ENCODE measurements at regions not wholly inside any gene's neighbourhood (a gene's known extent, or its start where the extent isn't known, plus 50 kb on each side); places are given as distances from the start of the nearest gene placed in this dataset.
"Not testable (repeated sequence)": the region's sequence is repeated elsewhere in the genome, so short reads cannot be mapped to it uniquely, and the experiment has no call there.

- Histone ChIP-seq H3K9me3 (replicated peaks; ENCODE audit: low read length) (no peaks in the 10 kb centered on the region), H3K9ac (ENCODE audit: low read depth, low read length) (no peak overlapping the region), H3K4me3 (ENCODE audit: low read length) (no peak overlapping the region), H3K36me3 (ENCODE audit: insufficient read depth, low read length) (no peaks in the 10 kb centered on the region), H3K27me3 (ENCODE audit: control insufficient read depth, insufficient read depth, low read length) (peaks cover under 1% of the 10 kb centered on the region), H3K4me2 (ENCODE audit: low read length) (no peak overlapping the region), H3K4me1 (ENCODE audit: control insufficient read depth, insufficient read depth, low read length) (no peaks in the 10 kb centered on the region)
Measured at GRCh38 chr6:26179675-26180074, 92.4 kb downstream of the HFE start.

DNA sequence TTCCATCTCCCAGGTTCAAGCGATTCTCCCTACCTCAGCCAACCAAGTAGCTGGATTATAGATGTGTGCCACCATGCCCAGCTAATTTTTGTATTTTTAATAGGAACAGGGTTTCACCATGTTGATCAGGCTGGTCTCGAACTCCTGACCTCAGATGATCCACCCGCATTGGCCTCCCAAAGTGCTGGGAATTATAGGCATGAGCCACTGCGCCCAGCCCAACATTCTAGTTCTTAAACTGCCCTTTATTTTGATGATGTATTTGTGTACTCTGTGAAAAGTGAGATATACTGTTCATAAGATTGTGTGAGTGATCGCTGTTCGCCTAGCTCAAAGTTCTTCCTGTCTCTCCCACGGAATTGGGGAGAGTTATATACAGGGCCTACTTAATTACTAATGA lies 93.1 kb downstream of the HFE start:
- H3K27me3 ChIP-seq (ENCODE audit: control insufficient read depth, insufficient read depth, low read length) = peaks cover 7% of the 10 kb centered on the region
- H3K4me1 ChIP-seq (ENCODE audit: control insufficient read depth, insufficient read depth, low read length) = no peaks in the 10 kb centered on the region
- no peaks in the 10 kb centered on the region for H3K9me3 ChIP-seq (replicated peaks; ENCODE audit: low read length)
- no peak overlapping the region for H3K4me3 ChIP-seq (ENCODE audit: low read length)
- no peaks in the 10 kb centered on the region for H3K36me3 ChIP-seq (ENCODE audit: insufficient read depth, low read length)
- no peak overlapping the region for H3K9ac ChIP-seq (ENCODE audit: low read depth, low read length)
- H3K4me2 ChIP-seq (ENCODE audit: low read length) = no peak overlapping the region

- peak overlapping the region; percentile 73 for H3K4me2 ChIP-seq (ENCODE audit: low read length)
- H3K4me1 ChIP-seq (ENCODE audit: control insufficient read depth, insufficient read depth, low read length) = peaks cover 2% of the 10 kb centered on the region
- no peak overlapping the region for H3K9ac ChIP-seq (ENCODE audit: low read depth, low read length)
- no peaks in the 10 kb centered on the region for H3K9me3 ChIP-seq (replicated peaks; ENCODE audit: low read length)
- H3K4me3 ChIP-seq (ENCODE audit: low read length) = peak overlapping the region; percentile 10
- peaks cover 21% of the 10 kb centered on the region for H3K27me3 ChIP-seq (ENCODE audit: control insufficient read depth, insufficient read depth, low read length)
- no peaks in the 10 kb centered on the region for H3K36me3 ChIP-seq (ENCODE audit: insufficient read depth, low read length)
Measured at GRCh38 chr6:26183237-26183580, 96.0 kb downstream of the HFE start.

- Histone ChIP-seq H3K36me3 (ENCODE audit: insufficient read depth, low read length) (no peaks in the 10 kb centered on the region), H3K4me3 (ENCODE audit: low read length) (peak overlapping the region; percentile 65), H3K4me1 (ENCODE audit: control insufficient read depth, insufficient read depth, low read length) (peaks cover 7% of the 10 kb centered on the region), H3K9ac (ENCODE audit: low read depth, low read length) (no peak overlapping the region), H3K27me3 (ENCODE audit: control insufficient read depth, insufficient read depth, low read length) (peaks cover 27% of the 10 kb centered on the region), H3K9me3 (replicated peaks; ENCODE audit: low read length) (no peaks in the 10 kb centered on the region), H3K4me2 (ENCODE audit: low read length) (peak overlapping the region; percentile 73)
Measured at GRCh38 chr6:26183581-26184366, 96.5 kb downstream of the HFE start.

DNA sequence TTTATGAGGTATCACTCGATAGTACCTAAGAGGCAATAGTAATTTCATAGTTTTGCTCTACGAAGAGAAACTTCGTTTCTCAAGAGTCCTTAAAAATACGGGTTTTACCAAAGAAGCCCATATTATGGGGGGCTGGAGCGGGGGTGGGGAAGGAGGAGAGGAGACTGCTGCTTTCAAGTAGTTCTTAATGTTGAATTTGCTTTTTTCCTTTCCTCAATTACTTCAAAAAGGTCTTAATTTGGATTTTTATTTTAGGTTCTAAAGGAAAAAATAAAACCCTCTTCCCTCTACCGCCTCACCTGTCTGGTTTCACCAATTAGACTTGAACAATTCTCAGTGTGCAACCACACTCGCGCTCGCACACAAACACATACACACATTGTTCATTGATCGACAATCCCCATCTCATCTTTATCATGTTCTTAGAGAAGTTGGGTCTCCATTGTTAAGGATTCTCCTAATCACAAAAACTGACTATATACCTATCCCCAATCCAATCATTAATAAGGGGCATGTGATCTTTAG lies 97.2 kb downstream of the HFE start:
- peaks cover 31% of the 10 kb centered on the region for H3K27me3 ChIP-seq (ENCODE audit: control insufficient read depth, insufficient read depth, low read length)
- peaks cover 10% of the 10 kb centered on the region for H3K4me1 ChIP-seq (ENCODE audit: control insufficient read depth, insufficient read depth, low read length)
- H3K36me3 ChIP-seq (ENCODE audit: insufficient read depth, low read length) = no peaks in the 10 kb centered on the region
- H3K9me3 ChIP-seq (replicated peaks; ENCODE audit: low read length) = no peaks in the 10 kb centered on the region
- peak overlapping the region; percentile 73 for H3K4me2 ChIP-seq (ENCODE audit: low read length)
- peak overlapping the region; percentile 65 for H3K4me3 ChIP-seq (ENCODE audit: low read length)
- no peak overlapping the region for H3K9ac ChIP-seq (ENCODE audit: low read depth, low read length)

DNA sequence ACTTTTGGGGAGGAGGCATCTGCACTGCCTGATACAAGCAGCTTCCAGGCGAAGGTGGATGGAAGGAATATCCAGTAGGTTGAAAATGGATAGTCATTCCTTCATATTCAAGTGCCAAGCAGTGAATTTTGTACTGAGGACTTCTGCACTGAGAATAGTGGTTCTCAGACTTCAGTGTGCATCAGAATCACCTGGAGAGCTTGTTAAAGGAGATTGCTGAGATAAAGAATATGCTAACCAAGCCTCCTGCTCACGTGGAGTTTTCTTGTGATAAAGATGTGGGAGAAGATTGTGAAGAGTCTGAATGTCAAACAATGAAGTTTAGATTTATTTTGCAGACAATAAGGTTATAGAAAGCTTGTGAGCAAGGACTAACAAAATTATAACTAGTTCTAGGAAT lies 97.8 kb downstream of the HFE start:
- Histone ChIP-seq H3K9ac (ENCODE audit: low read depth, low read length) (no peak overlapping the region), H3K4me3 (ENCODE audit: low read length) (no peak overlapping the region), H3K27me3 (ENCODE audit: control insufficient read depth, insufficient read depth, low read length) (peaks cover 33% of the 10 kb centered on the region), H3K9me3 (replicated peaks; ENCODE audit: low read length) (no peaks in the 10 kb centered on the region), H3K36me3 (ENCODE audit: insufficient read depth, low read length) (no peaks in the 10 kb centered on the region), H3K4me1 (ENCODE audit: control insufficient read depth, insufficient read depth, low read length) (peaks cover 10% of the 10 kb centered on the region), H3K4me2 (ENCODE audit: low read length) (no peak overlapping the region)

GRCh38 chr6:26185802-26186201 lies 98.6 kb downstream of the HFE start:
- no peak overlapping the region for H3K4me2 ChIP-seq (ENCODE audit: low read length)
- H3K27me3 ChIP-seq (ENCODE audit: control insufficient read depth, insufficient read depth, low read length) = peaks cover 33% of the 10 kb centered on the region
- H3K9me3 ChIP-seq (replicated peaks; ENCODE audit: low read length) = no peaks in the 10 kb centered on the region
- peaks cover 10% of the 10 kb centered on the region for H3K4me1 ChIP-seq (ENCODE audit: control insufficient read depth, insufficient read depth, low read length)
- H3K36me3 ChIP-seq (ENCODE audit: insufficient read depth, low read length) = no peaks in the 10 kb centered on the region
- H3K4me3 ChIP-seq (ENCODE audit: low read length) = no peak overlapping the region
- H3K9ac ChIP-seq (ENCODE audit: low read depth, low read length) = no peak overlapping the region

- Histone ChIP-seq H3K4me1 (ENCODE audit: control insufficient read depth, insufficient read depth, low read length) (peaks cover 10% of the 10 kb centered on the region), H3K9me3 (replicated peaks; ENCODE audit: low read length) (no peaks in the 10 kb centered on the region), H3K9ac (ENCODE audit: low read depth, low read length) (no peak overlapping the region), H3K27me3 (ENCODE audit: control insufficient read depth, insufficient read depth, low read length) (peaks cover 33% of the 10 kb centered on the region), H3K36me3 (ENCODE audit: insufficient read depth, low read length) (no peaks in the 10 kb centered on the region), H3K4me3 (ENCODE audit: low read length) (no peak overlapping the region), H3K4me2 (ENCODE audit: low read length) (no peak overlapping the region)
Measured at GRCh38 chr6:26186652-26187051, 99.4 kb downstream of the HFE start.

- Histone ChIP-seq H3K4me2 (ENCODE audit: low read length) (no peak overlapping the region), H3K4me1 (ENCODE audit: control insufficient read depth, insufficient read depth, low read length) (peaks cover 10% of the 10 kb centered on the region), H3K9me3 (replicated peaks; ENCODE audit: low read length) (no peaks in the 10 kb centered on the region), H3K4me3 (ENCODE audit: low read length) (no peak overlapping the region), H3K27me3 (ENCODE audit: control insufficient read depth, insufficient read depth, low read length) (peaks cover 33% of the 10 kb centered on the region), H3K36me3 (ENCODE audit: insufficient read depth, low read length) (no peaks in the 10 kb centered on the region), H3K9ac (ENCODE audit: low read depth, low read length) (no peak overlapping the region)
Measured at GRCh38 chr6:26187292-26187691, 100.1 kb downstream of the HFE start.

DNA sequence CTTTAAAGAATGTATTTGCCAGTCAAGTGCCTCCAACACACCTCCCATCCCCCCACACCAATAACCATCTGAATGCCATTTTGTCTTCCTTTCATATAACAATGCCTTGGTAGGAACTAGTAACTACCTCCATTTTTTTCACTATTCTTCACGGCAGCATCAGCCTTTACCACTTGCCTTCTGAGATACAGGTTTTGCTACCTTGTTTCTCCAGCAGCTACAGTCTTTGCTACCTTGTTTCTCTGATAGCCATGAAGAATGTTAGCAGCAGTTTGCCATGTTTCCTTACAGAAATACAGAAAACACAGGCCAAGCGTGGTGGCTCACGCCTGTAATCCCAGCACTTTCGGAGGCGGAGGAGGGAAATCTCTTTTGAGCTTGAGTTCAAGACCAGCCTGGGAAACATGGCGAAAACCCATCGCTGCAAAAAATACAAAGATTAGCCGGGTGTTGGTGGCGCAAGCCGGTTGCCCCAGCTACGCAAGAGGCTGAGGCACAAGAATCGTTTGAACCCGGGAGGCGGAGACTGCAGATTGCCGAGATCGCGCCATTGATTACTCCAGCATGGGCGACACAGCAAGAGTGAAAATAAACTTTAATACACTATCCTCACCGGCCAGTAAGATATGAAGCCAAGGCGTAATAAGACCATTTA lies 100.9 kb downstream of the HFE start:
- Histone ChIP-seq H3K4me1 (ENCODE audit: control insufficient read depth, insufficient read depth, low read length) (peaks cover 10% of the 10 kb centered on the region), H3K27me3 (ENCODE audit: control insufficient read depth, insufficient read depth, low read length) (peaks cover 33% of the 10 kb centered on the region), H3K4me2 (ENCODE audit: low read length) (peak overlapping the region; percentile 95), H3K9ac (ENCODE audit: low read depth, low read length) (peak overlapping the region; percentile 41), H3K9me3 (replicated peaks; ENCODE audit: low read length) (no peaks in the 10 kb centered on the region), H3K4me3 (ENCODE audit: low read length) (peak overlapping the region; percentile 72), H3K36me3 (ENCODE audit: insufficient read depth, low read length) (no peaks in the 10 kb centered on the region)

GRCh38 chr6:26191512-26191911 lies 104.3 kb downstream of the HFE start:
- H3K4me2 ChIP-seq (ENCODE audit: low read length); H3K9me3 ChIP-seq (replicated peaks; ENCODE audit: low read length); H3K36me3 ChIP-seq (ENCODE audit: insufficient read depth, low read length); H3K9ac ChIP-seq (ENCODE audit: low read depth, low read length); H3K4me3 ChIP-seq (ENCODE audit: low read length): not testable (repeated sequence)
- H3K27me3 ChIP-seq (ENCODE audit: control insufficient read depth, insufficient read depth, low read length) = peaks cover 23% of the 10 kb centered on the region
- peaks cover 14% of the 10 kb centered on the region for H3K4me1 ChIP-seq (ENCODE audit: control insufficient read depth, insufficient read depth, low read length)

Measured in skeletal muscle satellite cell (primary cell).